Stimulated activated CD8-positive, alpha-beta memory T cell treated with anti-CD3 and anti-CD28 coated beads, Interleukin-12 subunit alpha, Interleukin-12 subunit beta, amount 100 ng/mL, for 4 hours (primary cell): ENCODE measurements at regions not wholly inside any gene's neighbourhood (a gene's known extent, or its start where the extent isn't known, plus 50 kb on each side); places are given as distances from the start of the nearest gene placed in this dataset.
"Not testable (repeated sequence)": the region's sequence is repeated elsewhere in the genome, so short reads cannot be mapped to it uniquely, and the experiment has no call there.

Source experiments
- DNase-seq: peaks from one replicate; pipeline ENCODE4 v3.0.0-alpha.2; 2020; ENCODE audit warnings: low read depth

DNA sequence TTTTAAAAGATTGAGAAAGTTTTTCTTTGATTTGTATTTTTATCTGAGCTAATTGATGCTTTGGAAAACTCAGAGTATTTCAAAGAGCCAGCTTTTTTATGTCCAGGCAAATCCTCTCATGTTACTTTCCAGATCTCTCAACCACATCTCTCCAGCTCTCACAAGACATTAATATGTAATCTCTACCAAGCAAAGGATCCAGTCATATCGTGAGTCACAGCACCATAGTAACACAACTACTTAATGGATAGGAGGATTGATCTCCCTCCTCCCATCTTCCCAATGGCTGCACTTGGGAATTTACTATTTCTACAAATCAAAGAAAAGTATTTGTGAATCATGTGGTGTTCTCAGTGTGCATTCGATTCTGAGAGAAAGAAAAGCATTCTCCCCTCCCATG lies 63.3 kb downstream of the POU4F1 start:
- no peak for DNase-seq

DNA sequence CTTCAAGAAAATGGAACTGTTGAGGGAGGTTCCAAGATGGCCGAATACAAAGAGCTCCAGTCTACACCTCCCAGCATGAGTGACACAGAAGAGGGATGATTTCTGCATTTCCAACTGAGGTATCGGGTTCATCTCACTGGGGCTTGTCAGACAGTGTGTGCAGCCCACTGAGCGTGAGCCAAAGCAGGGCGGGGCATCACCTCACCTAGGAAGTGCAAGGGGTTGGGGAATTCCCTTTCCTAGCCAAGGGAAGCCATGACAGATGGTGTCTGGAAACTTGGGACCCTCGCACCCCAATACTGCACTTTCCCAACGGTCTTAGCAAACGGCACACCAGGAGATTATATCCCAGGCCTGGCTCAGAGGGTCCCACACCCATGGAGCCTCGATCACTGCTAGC lies 77.3 kb downstream of the POU4F1 start:
- not testable (repeated sequence) for DNase-seq

GRCh38 chr13:78524936-78525335 lies 78.4 kb downstream of the POU4F1 start:
- DNase-seq: no peak

DNA sequence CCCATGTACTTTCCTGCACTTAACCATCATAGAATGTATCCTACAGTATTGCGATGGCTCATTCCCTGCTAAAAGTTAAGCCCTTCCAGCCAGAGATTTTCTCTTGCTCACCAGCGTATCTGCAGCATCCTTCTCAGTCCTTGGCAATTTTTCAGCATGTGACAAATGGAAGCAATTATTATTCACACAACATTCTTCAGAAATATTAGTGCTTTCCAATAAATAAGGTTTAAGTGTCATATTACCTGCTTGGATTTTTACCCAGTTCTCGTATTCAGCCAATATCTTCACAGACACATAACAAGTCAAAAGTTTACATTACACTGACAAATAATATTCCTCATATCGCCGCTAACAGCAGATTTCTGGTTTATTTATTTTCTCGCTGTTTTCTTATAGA lies 82.3 kb downstream of the POU4F1 start:
- no peak for DNase-seq

DNA sequence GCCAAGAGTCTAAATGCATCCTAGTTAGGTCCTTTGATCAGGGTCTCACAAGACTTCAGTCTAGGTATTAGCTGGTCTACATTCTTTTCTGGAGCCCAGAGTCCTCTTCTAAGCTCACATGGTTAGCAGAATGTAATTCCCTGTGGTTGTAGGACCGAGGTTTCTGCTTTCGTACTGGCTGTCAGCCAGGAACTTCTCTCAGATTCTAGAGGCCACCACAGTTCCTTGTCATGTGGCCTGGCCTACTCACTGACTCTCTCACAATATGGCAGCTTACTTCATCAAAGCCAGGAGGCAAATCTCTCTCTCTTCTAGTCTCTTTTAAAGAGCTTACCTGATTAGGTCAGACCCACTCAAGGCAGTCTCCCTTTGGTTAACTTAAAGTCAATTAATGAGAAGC lies 82.9 kb downstream of the POU4F1 start:
- no peak for DNase-seq

- not testable (repeated sequence) for DNase-seq
Measured at GRCh38 chr13:78518482-78518881, 84.9 kb downstream of the POU4F1 start.

DNA sequence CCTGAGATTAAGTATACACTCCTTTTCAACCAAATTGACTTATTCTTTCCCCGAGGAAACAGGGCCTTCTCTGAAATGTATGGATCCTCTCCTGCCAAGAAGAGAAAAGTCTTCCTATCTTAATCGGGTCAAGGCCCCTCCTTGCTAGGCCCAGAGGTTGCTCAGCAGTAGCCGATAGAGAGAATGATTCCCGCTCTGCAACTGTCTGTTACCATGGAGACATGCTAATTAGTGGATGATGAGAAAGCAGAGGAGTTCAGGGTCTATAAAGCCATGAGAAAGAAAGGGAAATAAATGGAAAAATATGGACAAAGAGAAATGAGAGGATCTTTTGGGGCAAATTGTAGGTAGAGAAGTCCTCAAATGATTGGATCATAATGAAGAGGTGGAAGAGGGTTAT lies 103.5 kb downstream of the POU4F1 start:
- DNase-seq: no peak

DNA sequence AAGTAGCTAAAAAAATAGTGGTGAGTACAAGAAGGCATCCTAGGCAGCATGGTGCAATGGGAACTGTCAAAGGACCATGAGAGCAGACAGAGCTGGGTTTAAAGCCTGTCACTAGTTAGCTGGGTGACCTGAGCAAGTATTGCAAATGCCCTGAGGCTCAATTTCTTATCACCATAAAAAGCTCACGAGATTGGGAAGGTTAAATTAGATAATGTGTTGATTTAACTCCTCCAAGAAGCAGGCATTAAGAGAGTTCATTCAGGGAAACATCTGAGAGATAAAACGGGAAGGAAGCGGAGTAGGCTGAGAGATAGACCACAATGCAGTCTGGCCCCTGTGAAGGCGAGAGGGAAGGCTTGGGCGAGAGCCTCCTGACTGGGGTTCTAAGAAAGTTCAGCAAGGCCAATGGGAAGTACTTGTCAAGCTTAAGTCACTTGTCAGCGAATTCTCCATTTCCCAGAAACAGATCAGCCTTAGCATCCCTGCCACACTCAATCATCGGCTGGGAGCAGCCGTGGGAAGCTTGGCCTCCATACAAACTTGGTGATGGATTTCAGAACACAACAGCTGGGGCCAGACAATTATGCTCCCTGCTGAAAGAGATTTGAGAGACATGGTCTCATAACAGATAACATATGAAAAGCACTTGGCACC lies 105.5 kb downstream of the POU4F1 start:
- DNase-seq: no peak

GRCh38 chr13:78491978-78492377 lies 111.4 kb downstream of the POU4F1 start:
- DNase-seq: no peak

- DNase-seq: not testable (repeated sequence)
Measured at GRCh38 chr13:78490225-78490624, 113.1 kb downstream of the POU4F1 start.

DNA sequence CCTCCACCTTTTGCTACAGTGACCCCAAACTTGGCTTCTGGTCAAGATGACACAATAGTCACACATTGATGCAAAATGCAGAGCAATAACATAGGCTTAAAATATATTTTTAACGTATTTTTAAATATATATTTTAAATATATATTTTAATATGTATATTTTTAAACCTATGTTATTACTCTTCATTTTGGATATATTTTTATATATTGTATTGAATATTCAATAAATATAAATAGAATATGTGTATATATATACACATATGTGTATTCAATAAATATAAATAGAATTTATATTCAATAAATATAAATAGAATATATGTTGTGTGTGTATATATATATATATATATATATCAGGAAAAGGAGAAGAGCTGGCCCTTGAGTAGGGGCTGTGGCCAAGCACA lies 115.6 kb downstream of the POU4F1 start:
- DNase-seq: no peak

GRCh38 chr13:78485803-78486202 lies 117.5 kb downstream of the POU4F1 start:
- no peak for DNase-seq

GRCh38 chr13:78478183-78478582 lies 125.2 kb downstream of the POU4F1 start:
- DNase-seq: no peak

- no peak for DNase-seq
Measured at GRCh38 chr13:78476910-78477309, 126.4 kb downstream of the POU4F1 start.

- no peak for DNase-seq
Measured at GRCh38 chr13:78468621-78469020, 134.7 kb downstream of the POU4F1 start.

GRCh38 chr13:78465250-78465649 lies 138.1 kb downstream of the POU4F1 start:
- DNase-seq: no peak

GRCh38 chr13:78460176-78460575 lies 143.2 kb downstream of the POU4F1 start:
- no peak for DNase-seq

DNA sequence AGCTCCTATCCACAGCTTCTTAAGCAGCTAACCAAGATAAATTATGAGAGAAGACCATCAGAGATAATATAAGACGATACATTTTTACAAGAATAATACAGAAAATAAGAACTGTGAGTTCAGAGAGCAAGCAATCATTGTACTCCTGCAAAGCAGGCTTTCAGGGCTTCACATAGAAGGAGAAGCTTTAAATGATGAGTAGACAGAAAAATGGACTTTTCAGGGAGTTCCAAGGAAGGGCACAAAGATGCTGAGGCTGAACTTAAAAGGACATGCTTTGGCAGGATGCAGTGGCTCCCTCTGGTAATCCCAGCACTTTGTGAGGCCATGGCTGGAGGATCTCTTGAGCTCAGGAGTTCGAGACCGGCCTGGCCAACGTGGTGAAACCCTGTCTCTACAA lies 159.5 kb downstream of the POU4F1 start:
- no peak for DNase-seq

GRCh38 chr13:78437781-78438180 lies 165.6 kb downstream of the POU4F1 start:
- DNase-seq: no peak

- no peak for DNase-seq
Measured at GRCh38 chr13:78436311-78436710, 167.0 kb downstream of the POU4F1 start.

GRCh38 chr13:78431328-78431727 lies 172.0 kb downstream of the POU4F1 start:
- DNase-seq: no peak

DNA sequence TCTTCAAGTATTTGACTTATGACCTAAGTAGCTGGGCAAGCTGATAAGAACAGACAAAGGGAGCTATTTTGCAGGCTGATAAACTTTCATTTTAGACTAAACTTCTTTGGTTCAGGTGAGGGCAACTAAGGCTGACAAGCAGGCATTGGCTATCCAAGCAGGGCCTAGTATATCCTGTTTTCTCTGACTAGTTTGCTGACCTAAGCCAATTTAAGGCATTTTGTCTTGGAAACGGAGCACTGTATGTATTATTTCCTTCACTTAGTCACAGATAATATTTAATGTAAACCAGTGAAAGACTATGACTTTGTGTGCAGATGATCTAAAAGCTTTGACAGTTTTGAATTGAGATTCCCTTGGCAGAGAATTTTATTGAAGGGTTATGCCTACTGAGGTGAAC lies 172.5 kb downstream of the POU4F1 start:
- no peak for DNase-seq

DNA sequence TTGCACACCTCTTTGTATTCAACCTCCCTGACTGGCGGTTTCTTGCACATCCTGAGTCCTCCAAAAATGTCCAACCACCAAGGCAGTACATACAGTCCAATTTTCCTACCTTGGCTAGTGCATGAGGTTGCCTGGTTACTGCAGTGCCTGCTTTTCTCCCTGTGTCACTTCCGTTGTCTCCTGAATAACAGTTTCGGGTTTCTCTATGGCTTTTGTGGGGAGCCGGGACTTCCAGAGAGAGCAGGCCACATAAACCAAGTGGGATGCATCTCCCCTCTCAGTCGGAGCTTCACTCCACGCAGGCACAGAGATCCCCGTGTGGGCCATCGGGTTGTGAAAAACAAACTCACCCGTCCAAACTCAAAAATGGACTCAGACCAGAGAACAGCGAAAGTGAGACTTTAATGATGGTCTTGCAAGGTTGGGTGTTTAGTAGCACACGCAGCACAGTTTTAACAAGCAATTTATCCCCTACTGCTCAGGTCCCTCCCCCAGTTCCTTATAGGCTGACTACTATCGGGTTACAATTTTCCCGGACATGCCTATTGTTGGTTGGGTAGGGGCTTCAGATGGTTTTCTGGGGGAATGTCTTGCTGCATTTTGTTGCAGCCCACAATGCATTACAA lies 173.1 kb downstream of the POU4F1 start:
- no peak for DNase-seq

GRCh38 chr13:78428646-78429045 lies 174.7 kb downstream of the POU4F1 start:
- no peak for DNase-seq
